WTC11 (cell line): ENCODE measurements at regions not wholly inside any gene's neighbourhood (a gene's known extent, or its start where the extent isn't known, plus 50 kb on each side); places are given as distances from the start of the nearest gene placed in this dataset.

Experiments
- ATAC-seq: fragments of 200-7000 bp; cut with Tn5 transposase; 2 replicates; pipeline ENCODE4 v1.10.0; 2021; ENCODE audit warnings: mild to moderate bottlenecking, moderate library complexity
- CTCF ChIA-PET: fragments of 300-600 bp; sonication (Branson Sonifier 250); formaldehyde crosslinking; loops from one replicate; lab custom pipeline; 2021; ENCODE audit warnings: antibody characterized with exemption; lab: Charles Lee
- POLR2A ChIA-PET: fragments of 350-600 bp; sonication (Branson Sonifier 250); formaldehyde crosslinking; loops from one replicate; lab custom pipeline; 2021; ENCODE audit warnings: antibody characterized with exemption; lab: Charles Lee
- DNase-seq: peaks from one replicate; pipeline ENCODE4 v3.0.0; 2021; ENCODE audit warnings: low spot score
- H3K27ac Mint-ChIP-seq: 2 replicates; pipeline ENCODE4 v1.8.0; 2021; ENCODE audit warnings: mixed read lengths
- H3K27me3 Mint-ChIP-seq: 2 replicates; pipeline ENCODE4 v1.8.0; 2021; ENCODE audit warnings: low read depth, mild to moderate bottlenecking, moderate library complexity, mixed read lengths
- H3K36me3 Mint-ChIP-seq: 2 replicates; pipeline ENCODE4 v1.8.0; 2021; ENCODE audit warnings: mixed read lengths
- H3K4me1 Mint-ChIP-seq: 2 replicates; pipeline ENCODE4 v1.8.0; 2022; ENCODE audit warnings: mixed read lengths
- H3K4me3 Mint-ChIP-seq: 2 replicates; pipeline ENCODE4 v1.8.0; 2021; ENCODE audit warnings: mild to moderate bottlenecking, moderate library complexity, mixed read lengths
- H3K9me3 Mint-ChIP-seq: 2 replicates; pipeline ENCODE4 v1.8.0; 2021; ENCODE audit warnings: mixed read lengths
- CBFB ChIP-seq: sonication (generic); formaldehyde crosslinking; IDR thresholded peaks from 2 replicates; pipeline ENCODE4 v1.8.1; 2022; ENCODE audit warnings: mild to moderate bottlenecking, low read depth, missing genetic modification reagents
- CREM ChIP-seq: sonication (generic); formaldehyde crosslinking; IDR thresholded peaks from 2 replicates; pipeline ENCODE4 v1.8.1; 2022; ENCODE audit warnings: mild to moderate bottlenecking, missing genetic modification reagents, moderate library complexity
- FOXJ3 ChIP-seq: sonication (generic); formaldehyde crosslinking; IDR thresholded peaks from 2 replicates; pipeline ENCODE4 v1.9.0; 2021; ENCODE audit warnings: missing genetic modification reagents, mild to moderate bottlenecking, borderline replicate concordance
- JAZF1 ChIP-seq: fragments of 250-450 bp; sonication (Bioruptor Pico); IDR thresholded peaks from 2 replicates; pipeline ENCODE4 v1.9.0; 2021; ENCODE audit warnings: moderate library complexity, mild to moderate bottlenecking, inconsistent platforms
- RELA ChIP-seq: sonication (generic); formaldehyde crosslinking; IDR thresholded peaks from 2 replicates; pipeline ENCODE4 v1.8.1; 2022; ENCODE audit warnings: missing genetic modification reagents, mild to moderate bottlenecking, borderline replicate concordance
- TCF7 ChIP-seq: sonication (generic); formaldehyde crosslinking; IDR thresholded peaks from 2 replicates; pipeline ENCODE4 v1.8.0; 2022; ENCODE audit warnings: mild to moderate bottlenecking, low read depth, missing genetic modification reagents, moderate library complexity
- ZNF263 ChIP-seq: sonication (generic); formaldehyde crosslinking; IDR thresholded peaks from 2 replicates; pipeline ENCODE4 v1.8.1; 2022; ENCODE audit warnings: low read depth, mild to moderate bottlenecking, moderate library complexity, missing genetic modification reagents
- TF ChIP-seq, protein P1 (sequence below): sonication (generic); formaldehyde crosslinking; IDR thresholded peaks from 2 replicates; pipeline ENCODE4 v1.8.1; 2023; ENCODE audit warnings: mild to moderate bottlenecking, missing genetic modification reagents, borderline replicate concordance
- TF ChIP-seq, protein P2 (sequence below): sonication (generic); formaldehyde crosslinking; IDR thresholded peaks from 2 replicates; pipeline ENCODE4 v1.8.0; 2023; ENCODE audit warnings: missing genetic modification reagents, mild to moderate bottlenecking, borderline replicate concordance
- TF ChIP-seq, protein P3 (sequence below): sonication (generic); formaldehyde crosslinking; IDR thresholded peaks from 2 replicates; pipeline ENCODE4 v1.8.0; 2023; ENCODE audit warnings: missing genetic modification reagents
- TF ChIP-seq, protein P4 (sequence below): sonication (generic); formaldehyde crosslinking; IDR thresholded peaks from 2 replicates; pipeline ENCODE4 v1.8.1; 2023; ENCODE audit warnings: mild to moderate bottlenecking, missing genetic modification reagents, moderate library complexity
- TF ChIP-seq, protein P5 (sequence below): sonication (generic); formaldehyde crosslinking; IDR thresholded peaks from 2 replicates; pipeline ENCODE4 v1.8.1; 2022; ENCODE audit warnings: mild to moderate bottlenecking, moderate library complexity, missing genetic modification reagents
- TF ChIP-seq, protein P6 (sequence below): sonication (generic); formaldehyde crosslinking; IDR thresholded peaks from 2 replicates; pipeline ENCODE4 v1.8.0; 2022; ENCODE audit warnings: mild to moderate bottlenecking, missing genetic modification reagents
- TF ChIP-seq, protein P7 (sequence below): sonication (generic); formaldehyde crosslinking; conservative IDR thresholded peaks from 2 replicates; pipeline ENCODE4 v1.8.1; 2022; ENCODE audit warnings: mild to moderate bottlenecking, missing genetic modification reagents

DNA sequence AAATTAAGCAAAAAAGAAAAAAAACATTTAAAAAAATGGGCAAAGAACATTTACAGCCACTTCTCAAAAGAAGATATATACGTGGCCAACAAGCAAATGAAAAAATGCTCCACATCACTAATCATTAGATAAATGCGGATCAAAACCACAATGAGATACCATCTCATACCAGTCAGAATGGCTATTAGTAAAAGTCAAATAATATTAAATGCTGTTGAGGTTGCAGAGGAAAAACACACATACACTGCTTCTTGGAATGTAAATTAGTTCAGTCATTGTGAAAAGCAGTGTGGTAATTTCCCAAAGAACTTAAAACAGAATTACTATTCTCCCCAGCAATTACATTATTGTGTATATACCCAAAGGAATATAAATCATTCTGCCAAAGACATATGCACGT is 1189.0 kb downstream of the PCDH18 start:
- Mint-ChIP-seq H3K4me1 (no peaks in the 10 kb centered on the region), H3K27me3 (no peaks in the 10 kb centered on the region), H3K36me3 (no peaks in the 10 kb centered on the region), H3K27ac (no peak overlapping the region), H3K9me3 (peaks cover 5% of the 10 kb centered on the region; the same call in 1 of the 2 replicates), H3K4me3 (no peak overlapping the region)
- ATAC-seq (no peak), DNase-seq (no peak)
- TF ChIP-seq, protein P1, sequence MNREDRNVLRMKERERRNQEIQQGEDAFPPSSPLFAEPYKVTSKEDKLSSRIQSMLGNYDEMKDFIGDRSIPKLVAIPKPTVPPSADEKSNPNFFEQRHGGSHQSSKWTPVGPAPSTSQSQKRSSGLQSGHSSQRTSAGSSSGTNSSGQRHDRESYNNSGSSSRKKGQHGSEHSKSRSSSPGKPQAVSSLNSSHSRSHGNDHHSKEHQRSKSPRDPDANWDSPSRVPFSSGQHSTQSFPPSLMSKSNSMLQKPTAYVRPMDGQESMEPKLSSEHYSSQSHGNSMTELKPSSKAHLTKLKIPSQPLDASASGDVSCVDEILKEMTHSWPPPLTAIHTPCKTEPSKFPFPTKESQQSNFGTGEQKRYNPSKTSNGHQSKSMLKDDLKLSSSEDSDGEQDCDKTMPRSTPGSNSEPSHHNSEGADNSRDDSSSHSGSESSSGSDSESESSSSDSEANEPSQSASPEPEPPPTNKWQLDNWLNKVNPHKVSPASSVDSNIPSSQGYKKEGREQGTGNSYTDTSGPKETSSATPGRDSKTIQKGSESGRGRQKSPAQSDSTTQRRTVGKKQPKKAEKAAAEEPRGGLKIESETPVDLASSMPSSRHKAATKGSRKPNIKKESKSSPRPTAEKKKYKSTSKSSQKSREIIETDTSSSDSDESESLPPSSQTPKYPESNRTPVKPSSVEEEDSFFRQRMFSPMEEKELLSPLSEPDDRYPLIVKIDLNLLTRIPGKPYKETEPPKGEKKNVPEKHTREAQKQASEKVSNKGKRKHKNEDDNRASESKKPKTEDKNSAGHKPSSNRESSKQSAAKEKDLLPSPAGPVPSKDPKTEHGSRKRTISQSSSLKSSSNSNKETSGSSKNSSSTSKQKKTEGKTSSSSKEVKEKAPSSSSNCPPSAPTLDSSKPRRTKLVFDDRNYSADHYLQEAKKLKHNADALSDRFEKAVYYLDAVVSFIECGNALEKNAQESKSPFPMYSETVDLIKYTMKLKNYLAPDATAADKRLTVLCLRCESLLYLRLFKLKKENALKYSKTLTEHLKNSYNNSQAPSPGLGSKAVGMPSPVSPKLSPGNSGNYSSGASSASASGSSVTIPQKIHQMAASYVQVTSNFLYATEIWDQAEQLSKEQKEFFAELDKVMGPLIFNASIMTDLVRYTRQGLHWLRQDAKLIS (CRISPR knock-in tag) = no peak
- no peak for TF ChIP-seq TCF7 (CRISPR knock-in tag)
- TF ChIP-seq, protein P2, sequence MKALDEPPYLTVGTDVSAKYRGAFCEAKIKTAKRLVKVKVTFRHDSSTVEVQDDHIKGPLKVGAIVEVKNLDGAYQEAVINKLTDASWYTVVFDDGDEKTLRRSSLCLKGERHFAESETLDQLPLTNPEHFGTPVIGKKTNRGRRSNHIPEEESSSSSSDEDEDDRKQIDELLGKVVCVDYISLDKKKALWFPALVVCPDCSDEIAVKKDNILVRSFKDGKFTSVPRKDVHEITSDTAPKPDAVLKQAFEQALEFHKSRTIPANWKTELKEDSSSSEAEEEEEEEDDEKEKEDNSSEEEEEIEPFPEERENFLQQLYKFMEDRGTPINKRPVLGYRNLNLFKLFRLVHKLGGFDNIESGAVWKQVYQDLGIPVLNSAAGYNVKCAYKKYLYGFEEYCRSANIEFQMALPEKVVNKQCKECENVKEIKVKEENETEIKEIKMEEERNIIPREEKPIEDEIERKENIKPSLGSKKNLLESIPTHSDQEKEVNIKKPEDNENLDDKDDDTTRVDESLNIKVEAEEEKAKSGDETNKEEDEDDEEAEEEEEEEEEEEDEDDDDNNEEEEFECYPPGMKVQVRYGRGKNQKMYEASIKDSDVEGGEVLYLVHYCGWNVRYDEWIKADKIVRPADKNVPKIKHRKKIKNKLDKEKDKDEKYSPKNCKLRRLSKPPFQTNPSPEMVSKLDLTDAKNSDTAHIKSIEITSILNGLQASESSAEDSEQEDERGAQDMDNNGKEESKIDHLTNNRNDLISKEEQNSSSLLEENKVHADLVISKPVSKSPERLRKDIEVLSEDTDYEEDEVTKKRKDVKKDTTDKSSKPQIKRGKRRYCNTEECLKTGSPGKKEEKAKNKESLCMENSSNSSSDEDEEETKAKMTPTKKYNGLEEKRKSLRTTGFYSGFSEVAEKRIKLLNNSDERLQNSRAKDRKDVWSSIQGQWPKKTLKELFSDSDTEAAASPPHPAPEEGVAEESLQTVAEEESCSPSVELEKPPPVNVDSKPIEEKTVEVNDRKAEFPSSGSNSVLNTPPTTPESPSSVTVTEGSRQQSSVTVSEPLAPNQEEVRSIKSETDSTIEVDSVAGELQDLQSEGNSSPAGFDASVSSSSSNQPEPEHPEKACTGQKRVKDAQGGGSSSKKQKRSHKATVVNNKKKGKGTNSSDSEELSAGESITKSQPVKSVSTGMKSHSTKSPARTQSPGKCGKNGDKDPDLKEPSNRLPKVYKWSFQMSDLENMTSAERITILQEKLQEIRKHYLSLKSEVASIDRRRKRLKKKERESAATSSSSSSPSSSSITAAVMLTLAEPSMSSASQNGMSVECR = no peak
- TF ChIP-seq, protein P3, sequence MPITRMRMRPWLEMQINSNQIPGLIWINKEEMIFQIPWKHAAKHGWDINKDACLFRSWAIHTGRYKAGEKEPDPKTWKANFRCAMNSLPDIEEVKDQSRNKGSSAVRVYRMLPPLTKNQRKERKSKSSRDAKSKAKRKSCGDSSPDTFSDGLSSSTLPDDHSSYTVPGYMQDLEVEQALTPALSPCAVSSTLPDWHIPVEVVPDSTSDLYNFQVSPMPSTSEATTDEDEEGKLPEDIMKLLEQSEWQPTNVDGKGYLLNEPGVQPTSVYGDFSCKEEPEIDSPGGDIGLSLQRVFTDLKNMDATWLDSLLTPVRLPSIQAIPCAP (CRISPR knock-in tag) = no peak
- TF ChIP-seq, protein P4, sequence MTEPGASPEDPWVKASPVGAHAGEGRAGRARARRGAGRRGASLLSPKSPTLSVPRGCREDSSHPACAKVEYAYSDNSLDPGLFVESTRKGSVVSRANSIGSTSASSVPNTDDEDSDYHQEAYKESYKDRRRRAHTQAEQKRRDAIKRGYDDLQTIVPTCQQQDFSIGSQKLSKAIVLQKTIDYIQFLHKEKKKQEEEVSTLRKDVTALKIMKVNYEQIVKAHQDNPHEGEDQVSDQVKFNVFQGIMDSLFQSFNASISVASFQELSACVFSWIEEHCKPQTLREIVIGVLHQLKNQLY (CRISPR knock-in tag) = no peak
- no peak for TF ChIP-seq FOXJ3 (CRISPR knock-in tag)
- POLR2A ChIA-PET = no interaction called here
- CTCF ChIA-PET = no interaction called here

DNA sequence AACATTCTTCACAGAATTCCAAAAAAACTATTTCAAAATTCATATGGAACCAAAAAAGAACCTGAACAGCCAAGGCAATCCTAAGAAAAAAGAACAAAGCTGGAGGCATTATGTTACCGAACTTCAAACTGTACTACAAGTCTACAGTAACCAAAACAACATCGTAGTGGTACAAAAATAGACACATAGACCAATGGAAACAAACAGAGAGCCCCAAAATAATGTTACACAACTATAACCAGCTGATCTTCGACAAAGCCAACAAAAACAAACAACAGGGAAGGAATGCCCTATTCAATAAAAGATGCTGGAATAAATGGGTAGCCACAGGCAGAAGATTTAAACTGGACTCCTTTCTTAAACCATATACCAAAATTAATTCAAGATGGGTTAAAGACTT is 1189.6 kb downstream of the PCDH18 start:
- DNase-seq (no peak), ATAC-seq (no peak)
- Mint-ChIP-seq H3K27ac (no peak overlapping the region), H3K9me3 (peaks cover 5% of the 10 kb centered on the region; the same call in 1 of the 2 replicates), H3K36me3 (no peaks in the 10 kb centered on the region), H3K27me3 (no peaks in the 10 kb centered on the region), H3K4me3 (no peak overlapping the region), H3K4me1 (no peaks in the 10 kb centered on the region)
- CTCF ChIA-PET = no interaction called here
- POLR2A ChIA-PET = no interaction called here
- TF ChIP-seq CREM (CRISPR knock-in tag) = no peak
- TF ChIP-seq, protein P5, sequence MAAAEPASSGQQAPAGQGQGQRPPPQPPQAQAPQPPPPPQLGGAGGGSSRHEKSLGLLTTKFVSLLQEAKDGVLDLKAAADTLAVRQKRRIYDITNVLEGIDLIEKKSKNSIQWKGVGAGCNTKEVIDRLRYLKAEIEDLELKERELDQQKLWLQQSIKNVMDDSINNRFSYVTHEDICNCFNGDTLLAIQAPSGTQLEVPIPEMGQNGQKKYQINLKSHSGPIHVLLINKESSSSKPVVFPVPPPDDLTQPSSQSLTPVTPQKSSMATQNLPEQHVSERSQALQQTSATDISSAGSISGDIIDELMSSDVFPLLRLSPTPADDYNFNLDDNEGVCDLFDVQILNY (CRISPR knock-in tag) = no peak
- no peak for TF ChIP-seq CBFB (CRISPR knock-in tag)
- TF ChIP-seq, protein P6, sequence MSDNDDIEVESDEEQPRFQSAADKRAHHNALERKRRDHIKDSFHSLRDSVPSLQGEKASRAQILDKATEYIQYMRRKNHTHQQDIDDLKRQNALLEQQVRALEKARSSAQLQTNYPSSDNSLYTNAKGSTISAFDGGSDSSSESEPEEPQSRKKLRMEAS = no peak
- TF ChIP-seq, protein P3 (CRISPR knock-in tag) = no peak
- TF ChIP-seq JAZF1 (CRISPR knock-in tag) = no peak
- TF ChIP-seq RELA (CRISPR knock-in tag) = no peak
- TF ChIP-seq, protein P7, sequence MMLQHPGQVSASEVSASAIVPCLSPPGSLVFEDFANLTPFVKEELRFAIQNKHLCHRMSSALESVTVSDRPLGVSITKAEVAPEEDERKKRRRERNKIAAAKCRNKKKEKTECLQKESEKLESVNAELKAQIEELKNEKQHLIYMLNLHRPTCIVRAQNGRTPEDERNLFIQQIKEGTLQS (CRISPR knock-in tag) = no peak
- TF ChIP-seq ZNF263 = no peak
